IMR-90 (cell line): ENCODE measurements at regions not wholly inside any gene's neighbourhood (a gene's known extent, or its start where the extent isn't known, plus 50 kb on each side); places are given as distances from the start of the nearest gene placed in this dataset.

Experiments
- CEBPB ChIP-seq: IDR thresholded peaks from 2 replicates; pipeline ENCODE4 v1.6.1; 2012; ENCODE audit warnings: low read depth, low read length, improper control_type of control experiment
- FOS ChIP-seq: fragments of 150-350 bp; IDR thresholded peaks from 2 replicates; pipeline ENCODE4 v1.6.1; 2016; ENCODE audit warnings: low read depth, low read length
- MAFK ChIP-seq: IDR thresholded peaks from 2 replicates; pipeline ENCODE4 v1.6.1; 2012; ENCODE audit warnings: low read depth, low read length, improper control_type of control experiment
- MXI1 ChIP-seq: IDR thresholded peaks from 2 replicates; pipeline ENCODE4 v1.6.1; 2012; ENCODE audit warnings: low read depth, mild to moderate bottlenecking, low read length, moderate library complexity, borderline replicate concordance
- POLR2A ChIP-seq: IDR thresholded peaks from 2 replicates; pipeline ENCODE4 v1.6.1; 2012; ENCODE audit warnings: mild to moderate bottlenecking, low read depth, low read length
- RFX5 ChIP-seq: IDR thresholded peaks from 2 replicates; pipeline ENCODE4 v1.8.0; 2012; ENCODE audit warnings: low read depth, mild to moderate bottlenecking, low read length, moderate library complexity
- SMC3 ChIP-seq: fragments of 150-350 bp; IDR thresholded peaks from 2 replicates; pipeline ENCODE4 v1.6.1; 2016; ENCODE audit warnings: low read depth, mild to moderate bottlenecking, antibody characterized with exemption, low read length, moderate library complexity
- TF ChIP-seq, protein P1 (sequence below): conservative IDR thresholded peaks from 2 replicates; pipeline ENCODE4 v1.5.1; 2012; ENCODE audit warnings: mild to moderate bottlenecking, low read depth, low read length, improper control_type of control experiment

- TF ChIP-seq, protein P1, sequence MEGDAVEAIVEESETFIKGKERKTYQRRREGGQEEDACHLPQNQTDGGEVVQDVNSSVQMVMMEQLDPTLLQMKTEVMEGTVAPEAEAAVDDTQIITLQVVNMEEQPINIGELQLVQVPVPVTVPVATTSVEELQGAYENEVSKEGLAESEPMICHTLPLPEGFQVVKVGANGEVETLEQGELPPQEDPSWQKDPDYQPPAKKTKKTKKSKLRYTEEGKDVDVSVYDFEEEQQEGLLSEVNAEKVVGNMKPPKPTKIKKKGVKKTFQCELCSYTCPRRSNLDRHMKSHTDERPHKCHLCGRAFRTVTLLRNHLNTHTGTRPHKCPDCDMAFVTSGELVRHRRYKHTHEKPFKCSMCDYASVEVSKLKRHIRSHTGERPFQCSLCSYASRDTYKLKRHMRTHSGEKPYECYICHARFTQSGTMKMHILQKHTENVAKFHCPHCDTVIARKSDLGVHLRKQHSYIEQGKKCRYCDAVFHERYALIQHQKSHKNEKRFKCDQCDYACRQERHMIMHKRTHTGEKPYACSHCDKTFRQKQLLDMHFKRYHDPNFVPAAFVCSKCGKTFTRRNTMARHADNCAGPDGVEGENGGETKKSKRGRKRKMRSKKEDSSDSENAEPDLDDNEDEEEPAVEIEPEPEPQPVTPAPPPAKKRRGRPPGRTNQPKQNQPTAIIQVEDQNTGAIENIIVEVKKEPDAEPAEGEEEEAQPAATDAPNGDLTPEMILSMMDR = no peak
- no peak for TF ChIP-seq SMC3
- no peak for TF ChIP-seq RFX5
- TF ChIP-seq POLR2A = no peak
- TF ChIP-seq CEBPB = no peak
- no peak for TF ChIP-seq MXI1
- no peak for TF ChIP-seq MAFK
- no peak for TF ChIP-seq FOS
These were observed 1384.1 kb downstream of the UQCRFS1 start for GRCh38 chr19:27828829-27829228.
